GM21360 (cell line): ENCODE measurements at regions not wholly inside any gene's neighbourhood (a gene's known extent, or its start where the extent isn't known, plus 50 kb on each side); places are given as distances from the start of the nearest gene placed in this dataset.

ENCODE experiments used
- ATAC-seq: cut with Tn5 transposase; IDR thresholded peaks from one replicate; pipeline ENCODE4 v1.9.1; 2021; ENCODE audit warnings: mild to moderate bottlenecking, moderate library complexity; ENCODE audit not compliant: unreplicated experiment

DNA sequence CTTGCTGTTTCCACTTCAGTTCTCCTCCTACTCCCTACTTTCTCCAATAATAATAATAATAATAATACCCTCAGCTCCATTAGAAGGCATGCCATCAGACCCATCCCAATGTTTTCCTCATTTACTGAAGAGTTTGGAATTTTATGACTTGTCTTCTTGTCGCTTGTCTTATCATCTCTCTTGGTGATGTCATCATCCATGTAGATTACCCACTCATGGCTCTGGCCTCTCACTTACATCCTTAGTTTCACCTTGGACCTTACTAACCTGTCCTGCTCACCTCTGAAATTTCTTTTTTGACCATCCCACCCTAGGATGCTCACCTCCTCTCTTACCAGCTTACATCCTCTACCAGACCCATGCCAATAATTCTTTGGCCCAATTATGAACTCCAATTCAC is 329.3 kb downstream of the ACTL7B start:
- ATAC-seq, result no peak

DNA sequence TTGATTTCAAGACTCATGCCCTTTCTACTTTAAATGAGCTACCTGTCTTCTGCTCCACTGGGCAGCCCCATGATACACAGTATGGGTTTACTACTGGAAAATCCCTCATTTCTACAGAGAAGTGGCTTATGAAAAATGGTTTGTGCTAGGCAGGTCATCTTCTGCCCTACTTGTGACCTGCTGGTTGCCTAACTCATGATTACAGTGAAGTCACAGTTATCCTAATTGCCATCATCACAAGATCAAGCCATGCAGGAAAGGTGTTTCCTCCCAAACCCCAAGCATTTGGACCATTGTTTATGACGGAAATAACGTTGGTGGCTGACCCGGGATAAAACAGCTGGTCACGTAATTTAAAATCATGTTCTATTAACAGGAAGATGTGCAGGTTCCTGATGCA is 330.6 kb downstream of the ACTL7B start:
- no peak for ATAC-seq

DNA sequence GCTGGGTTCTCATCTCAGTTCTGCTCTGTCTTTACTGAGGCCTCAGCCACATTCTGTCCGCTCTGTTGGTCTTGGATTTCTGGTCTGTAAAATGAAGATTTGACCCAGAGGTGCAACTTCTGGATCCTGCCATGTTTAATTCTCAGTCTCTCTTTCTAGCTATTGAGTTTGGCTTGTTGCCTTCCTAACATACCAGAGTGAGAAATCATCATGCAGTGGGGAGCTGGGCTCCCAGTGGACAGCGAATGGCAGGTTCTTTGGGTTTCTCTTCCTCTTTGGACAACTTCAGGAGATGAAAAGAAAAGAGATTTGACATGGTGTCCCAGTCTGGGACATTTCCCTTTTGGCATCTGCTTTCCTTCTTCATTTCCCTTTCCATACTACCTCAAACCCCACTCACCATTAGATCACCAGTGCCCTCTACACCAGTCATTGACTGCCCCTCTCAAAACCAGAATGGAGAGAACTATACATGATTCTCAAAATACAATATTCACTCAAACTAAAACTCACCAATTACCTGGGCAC is 334.7 kb downstream of the ACTL7B start:
- no peak for ATAC-seq

DNA sequence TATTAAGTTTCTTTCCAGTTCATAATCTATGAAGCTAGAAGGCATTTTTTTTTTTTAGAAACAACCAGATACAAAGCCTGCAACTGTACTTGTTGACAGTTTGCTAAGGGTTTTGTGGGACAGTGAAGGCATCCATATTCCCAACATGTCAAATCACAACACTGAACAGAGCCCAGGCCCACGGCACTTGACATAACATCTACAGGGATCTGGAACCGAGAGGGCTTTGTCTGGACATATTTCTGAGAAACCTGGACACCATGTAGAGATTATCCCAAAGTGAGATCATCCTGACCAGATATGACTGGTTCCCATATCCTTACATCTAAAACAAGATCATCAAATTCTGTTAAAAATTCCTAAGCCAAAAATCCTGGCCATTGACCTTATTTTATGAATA is 336.3 kb downstream of the ACTL7B start:
- ATAC-seq, result no peak

DNA sequence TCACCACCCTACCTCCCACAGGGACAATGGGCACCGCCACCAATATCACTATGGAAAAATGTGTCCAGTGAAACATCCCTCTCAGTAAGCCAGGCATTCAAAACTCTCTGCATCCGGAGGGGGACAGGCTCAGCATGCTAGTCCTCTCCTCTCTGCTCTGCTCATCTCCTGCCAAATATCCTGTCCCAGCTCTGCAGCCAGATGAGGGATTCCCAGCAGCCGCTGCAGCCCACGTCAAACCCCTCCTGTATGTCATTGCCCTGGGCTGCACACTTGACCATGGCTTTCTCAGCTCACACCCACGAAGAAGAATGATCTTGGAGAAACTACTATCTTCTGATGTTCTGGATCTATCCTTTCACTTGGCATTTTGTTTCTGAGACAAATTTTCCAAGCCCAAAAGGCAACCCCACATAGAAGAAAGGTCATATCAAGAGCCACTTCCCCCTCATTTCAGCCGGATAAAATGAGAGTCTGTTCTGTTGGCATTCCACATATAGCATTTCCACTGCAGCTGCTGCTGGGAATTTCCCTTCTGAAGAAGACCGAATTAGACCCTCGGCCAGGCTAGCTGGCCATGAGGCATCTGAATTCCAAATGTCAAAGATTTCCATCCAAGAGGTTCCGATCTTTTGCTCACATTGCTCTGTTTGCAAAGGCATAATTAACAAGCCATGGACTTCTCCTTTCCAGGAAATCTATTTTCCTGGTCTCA is 338.0 kb downstream of the ACTL7B start:
- no peak for ATAC-seq

DNA sequence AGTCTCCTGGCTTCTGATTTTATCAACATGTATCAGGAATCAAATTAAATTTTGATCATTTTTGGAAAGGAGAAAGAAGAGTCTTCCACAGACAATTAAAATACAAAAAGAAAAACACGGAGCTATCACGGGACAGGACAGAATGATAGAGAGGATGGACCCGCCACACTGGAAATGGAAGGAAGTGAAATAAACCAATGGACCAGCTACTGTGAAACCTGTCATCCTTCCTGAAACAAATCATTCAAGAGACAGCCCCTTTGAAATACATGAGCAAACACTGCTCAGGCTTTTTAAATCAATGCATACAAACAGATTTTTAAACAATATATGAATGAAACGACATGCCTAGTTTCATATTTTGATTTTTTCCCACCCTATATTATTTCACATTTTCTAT is 339.4 kb downstream of the ACTL7B start:
- no peak for ATAC-seq

DNA sequence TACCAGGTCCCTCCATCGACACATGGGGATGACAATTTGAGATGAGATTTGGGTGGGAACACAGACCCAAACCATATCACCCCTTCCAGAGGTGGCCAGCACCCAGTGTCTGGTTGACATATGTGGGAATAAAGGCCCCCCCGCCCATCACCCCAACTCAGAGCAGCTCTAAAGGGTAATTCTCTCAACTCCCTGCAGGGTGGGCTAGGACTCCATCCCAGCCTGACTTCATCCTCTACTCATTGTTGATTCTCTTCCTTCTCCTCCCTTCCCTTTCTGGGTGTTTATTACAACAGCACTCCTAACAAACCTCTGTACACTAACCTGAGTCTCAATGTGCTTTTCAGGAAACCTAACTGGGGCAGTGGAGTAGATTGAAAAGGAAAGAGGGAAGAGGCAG is 339.9 kb downstream of the ACTL7B start:
- no peak for ATAC-seq

DNA sequence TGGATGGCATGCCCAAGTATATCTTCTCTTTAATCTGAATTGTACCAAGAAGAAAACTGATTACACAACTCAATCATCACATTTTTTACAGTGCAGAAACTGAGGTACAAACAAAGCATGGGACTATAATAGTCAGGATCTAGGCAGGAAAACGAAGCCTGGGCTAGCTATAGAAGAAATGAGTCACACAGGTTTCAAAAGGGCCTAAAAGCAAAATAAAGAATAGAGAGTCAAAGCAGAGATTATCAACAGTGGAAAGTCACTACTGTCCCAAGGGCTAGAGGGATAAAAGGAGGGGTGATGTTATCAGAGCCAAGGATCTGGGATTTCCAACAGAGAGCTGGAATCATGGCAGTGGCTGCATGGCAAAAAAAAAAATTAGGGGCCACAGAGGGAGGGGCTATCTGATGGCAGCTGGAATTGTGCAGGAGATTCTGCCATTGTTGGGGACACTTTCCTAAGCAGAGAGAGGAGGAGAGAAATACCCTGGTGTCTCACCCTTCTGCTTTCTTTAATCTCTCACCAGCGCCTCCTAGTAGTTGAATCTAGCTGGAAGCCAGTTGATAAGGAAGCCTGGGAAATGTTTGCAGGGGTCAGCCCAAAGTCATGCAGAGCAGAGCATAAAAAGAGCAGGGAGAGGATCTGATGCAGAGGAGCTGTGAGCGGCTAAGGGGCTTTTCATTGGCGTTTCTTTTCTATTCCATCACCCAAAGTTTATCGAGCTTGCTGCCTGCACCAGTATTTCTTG is 343.2 kb downstream of the ACTL7B start:
- ATAC-seq, result no peak

DNA sequence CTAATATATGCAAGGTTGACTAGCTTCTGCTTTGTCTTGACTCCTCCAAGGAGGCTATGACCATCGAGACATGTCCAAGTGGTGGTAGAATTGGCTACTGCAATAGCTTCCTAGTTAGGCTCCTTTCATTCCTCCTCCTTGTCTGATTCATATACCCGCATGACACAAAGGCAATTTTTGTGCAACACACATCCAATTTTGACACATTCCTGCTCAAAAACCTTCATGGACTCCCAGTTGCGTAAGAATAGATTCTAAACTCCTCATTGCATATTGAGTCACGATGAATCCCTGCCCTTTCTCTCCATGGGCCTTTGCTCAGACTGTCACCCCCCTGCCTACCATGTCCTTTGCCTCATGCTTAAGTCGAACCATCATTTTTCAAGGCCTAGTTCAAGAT is 344.5 kb downstream of the ACTL7B start:
- no peak for ATAC-seq

DNA sequence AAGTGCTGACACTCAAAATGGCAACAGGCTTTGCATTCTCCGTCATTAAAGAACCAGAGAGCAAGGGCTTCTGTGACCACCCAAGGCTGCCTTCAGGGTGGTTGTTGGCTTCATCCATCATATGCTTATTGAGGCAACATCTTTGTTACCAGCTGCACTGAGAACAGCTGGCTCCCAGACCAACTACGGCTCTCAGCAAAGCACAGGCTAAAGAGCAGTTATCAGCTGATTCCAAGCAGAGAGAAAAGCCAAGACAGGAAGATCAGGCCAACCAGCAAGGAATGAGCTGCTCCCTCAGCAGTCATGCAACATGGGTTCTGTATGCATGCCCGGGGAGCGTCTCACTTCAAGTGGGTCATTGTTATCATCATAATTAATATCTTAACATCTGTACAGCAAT is 358.9 kb downstream of the ACTL7B start:
- no peak for ATAC-seq

DNA sequence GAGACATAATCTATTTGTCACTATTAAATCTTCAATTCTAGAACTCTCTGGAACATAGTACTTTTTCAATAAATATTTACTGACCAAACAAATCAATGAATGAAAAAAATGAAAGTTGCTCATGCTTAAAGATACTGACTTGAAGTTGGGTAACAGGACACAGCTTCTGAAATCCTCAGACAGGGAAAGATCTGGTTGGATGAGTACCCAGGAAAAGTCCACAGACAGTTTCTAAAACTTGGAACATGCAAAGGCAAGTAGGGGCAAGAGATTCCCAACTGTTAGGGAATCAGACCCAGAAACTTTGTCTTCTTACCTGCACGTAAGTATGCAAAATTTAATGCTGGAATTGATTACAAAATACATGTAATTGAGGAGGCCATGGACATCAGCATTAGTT is 366.2 kb downstream of the ACTL7B start:
- no peak for ATAC-seq

DNA sequence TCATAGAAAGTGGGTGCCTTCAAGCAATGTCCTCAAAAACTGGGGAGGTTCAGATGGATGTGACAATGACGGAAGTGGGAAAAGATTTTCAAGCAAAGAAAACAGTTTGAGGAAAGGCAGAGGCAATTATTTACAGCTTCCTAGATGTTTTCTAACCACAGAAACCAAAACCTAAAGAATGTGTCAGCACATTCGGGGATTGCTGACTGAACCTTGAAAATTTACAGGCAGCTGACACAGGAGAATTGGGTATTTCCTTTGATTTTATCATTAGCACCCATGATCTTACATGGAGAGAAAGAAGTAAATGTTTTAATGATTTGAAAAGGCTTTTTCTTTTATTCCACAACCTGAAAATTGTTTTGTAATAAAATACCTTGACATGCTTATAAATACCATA is 369.0 kb downstream of the ACTL7B start:
- no peak for ATAC-seq

DNA sequence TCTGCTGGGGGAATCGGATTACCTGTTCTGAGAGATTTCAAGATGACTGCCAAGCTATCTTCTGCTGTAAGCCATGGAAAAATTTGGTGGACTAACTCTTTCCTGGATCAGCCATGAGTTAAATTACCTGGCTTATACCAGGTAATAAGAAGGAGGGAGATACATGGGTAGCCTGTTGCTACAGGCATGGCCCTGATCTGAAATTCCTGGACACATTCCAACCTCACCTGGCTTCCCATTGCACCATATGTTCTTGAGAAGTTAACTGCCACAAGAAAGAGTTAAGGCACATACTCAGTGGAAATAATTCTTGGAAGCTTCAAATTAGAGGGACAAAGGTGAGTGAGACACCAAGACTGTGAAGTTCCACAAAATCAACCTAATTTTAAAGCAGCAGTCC is 371.3 kb downstream of the ACTL7B start:
- no peak for ATAC-seq

DNA sequence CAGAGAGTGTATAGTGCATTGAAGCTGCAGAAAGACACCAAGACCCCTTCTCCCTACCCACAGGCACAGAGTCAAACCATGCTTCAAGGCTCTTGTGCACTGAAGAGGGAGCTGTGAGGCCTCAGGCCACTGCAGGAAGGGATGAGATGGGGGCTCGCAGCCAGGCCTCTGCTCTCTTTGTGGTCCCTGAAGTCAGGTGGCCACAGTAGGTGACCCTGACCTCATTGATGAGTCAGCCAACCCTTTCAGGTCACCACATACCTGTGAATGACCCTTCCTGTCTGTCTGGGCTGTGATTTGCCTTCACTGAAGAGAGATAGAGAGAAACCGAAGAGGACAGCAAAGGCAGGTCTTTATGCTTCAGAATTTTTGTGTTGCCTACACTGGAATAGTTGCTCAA is 372.1 kb downstream of the ACTL7B start:
- ATAC-seq, result no peak

DNA sequence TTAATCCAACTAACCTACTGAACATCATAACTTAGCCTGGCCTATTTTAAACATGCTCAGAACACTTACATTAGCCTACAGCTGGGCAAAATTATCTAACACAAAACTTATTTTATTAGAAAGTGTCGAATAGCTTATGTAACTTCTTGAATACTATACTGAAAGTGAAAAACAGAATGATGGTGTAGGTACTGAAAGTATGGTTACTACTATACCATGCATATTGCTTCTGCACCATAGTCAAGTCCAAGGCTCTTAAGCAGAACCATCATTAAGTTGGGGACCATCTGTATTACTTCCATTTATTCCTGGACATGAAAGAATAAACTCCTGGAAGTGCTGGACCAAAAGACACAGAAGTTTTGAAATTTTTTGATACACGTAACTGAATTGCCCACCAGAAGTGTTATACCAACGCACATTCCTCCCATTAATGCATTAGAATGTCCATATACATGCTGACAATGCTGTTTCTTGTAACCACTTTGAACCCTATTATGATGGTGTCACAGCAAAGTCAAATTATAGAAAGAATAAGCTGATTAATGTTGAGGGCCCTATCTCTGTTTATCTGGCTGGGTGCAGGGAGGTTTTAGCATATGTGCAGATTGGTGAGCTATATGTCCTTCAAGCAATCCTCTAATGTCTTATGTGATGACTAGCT is 375.7 kb downstream of the ACTL7B start:
- ATAC-seq, result no peak

DNA sequence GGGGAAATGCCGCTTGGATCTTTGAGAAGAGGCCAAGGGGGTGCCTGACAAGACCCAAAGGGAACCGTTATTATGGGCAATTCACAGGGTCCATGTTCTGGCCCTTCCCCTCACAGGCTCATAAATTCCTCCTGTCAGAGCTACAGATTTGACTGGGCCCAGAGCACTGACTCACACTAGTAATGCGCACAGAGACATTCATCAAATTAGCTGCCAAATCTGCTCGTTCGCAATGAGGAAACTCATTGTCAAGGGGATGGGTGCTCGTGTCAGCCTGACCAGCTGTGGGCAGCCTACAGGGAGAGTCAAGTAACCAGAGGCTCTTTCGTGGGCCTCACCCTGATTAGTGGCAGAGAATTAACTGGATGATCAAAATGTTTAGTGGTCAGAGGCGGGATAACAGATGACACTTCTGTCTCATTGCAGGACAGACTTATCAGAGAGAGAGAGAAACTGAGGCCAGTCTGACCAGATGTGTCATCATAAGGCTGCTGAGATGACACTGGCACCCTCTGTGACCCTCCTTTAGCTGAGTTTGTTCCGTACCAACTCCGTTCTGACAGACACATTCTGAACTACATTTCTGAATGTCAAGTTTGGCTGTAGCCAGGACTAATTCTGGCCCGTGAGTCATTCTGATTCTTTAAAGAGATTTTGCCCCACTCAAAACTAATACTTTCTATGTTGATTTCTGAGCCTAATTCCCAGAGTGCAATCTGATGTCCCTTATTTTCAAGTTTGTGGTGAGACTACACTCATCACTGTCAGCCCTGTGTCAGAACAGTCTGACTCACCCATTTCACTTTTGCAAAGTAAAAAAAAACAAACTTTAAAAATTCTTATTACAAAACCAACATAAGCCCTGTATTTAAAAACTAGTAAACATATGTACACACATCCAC is 377.1 kb downstream of the ACTL7B start:
- peak; percentile 62 for ATAC-seq

DNA sequence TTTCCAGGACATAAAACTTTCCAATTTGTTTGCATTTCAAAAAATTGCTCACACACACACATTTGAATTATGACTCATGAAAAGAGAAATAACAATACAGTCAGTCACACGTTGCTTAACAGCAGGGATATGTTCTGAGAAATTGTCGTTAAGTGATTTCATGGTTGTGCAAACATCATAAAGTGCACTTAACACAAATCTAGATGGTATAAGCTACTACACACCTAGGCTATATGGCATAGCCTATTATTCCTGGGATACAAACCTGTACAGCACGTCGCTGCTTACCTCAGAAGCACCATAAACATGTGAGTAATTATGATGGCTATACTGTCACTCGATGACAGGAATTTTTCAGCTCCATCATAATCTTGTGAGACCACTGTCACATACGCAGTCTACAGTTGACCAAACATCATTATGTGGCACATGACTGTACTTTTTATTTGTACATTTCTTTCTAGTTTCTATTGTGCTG is 378.2 kb downstream of the ACTL7B start:
- ATAC-seq, result no peak

DNA sequence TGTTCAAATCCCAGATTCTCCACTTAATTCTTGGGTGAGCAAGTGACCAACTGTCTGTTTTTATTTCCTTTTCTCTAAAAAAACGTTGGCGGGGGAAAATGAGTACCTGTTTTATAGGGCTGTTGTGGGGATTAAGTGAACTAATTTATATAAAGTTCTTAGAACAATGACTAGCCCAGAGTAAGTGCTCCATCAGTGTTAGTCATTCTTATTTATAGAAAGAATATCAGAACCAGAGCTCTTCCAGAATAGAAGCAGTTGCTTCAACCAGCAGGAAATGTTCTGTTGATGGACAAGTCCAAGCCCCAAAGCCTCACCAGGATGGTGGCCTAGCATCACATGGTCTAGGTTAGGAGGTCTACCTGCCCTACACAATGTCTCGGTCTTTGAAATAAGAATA is 379.2 kb downstream of the ACTL7B start:
- no peak for ATAC-seq

DNA sequence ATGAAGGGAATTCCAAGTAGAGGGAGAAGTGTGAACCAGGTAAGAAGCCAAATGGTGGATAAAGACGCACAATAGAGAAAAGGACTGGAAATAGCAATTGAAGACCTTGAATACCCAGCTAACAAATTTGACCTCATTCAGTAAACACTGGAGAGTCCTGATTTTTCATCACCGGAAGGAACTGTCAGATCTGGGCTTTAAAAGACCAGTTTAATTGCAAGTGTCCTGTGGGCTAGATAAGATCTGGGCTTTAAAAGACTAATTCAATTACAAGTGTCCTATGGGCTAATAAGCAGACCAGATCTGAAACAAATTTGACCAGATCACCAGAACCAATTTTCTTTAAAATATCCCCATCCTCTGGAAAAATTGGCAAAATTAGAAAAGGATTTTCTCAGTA is 380.0 kb downstream of the ACTL7B start:
- ATAC-seq, result no peak

DNA sequence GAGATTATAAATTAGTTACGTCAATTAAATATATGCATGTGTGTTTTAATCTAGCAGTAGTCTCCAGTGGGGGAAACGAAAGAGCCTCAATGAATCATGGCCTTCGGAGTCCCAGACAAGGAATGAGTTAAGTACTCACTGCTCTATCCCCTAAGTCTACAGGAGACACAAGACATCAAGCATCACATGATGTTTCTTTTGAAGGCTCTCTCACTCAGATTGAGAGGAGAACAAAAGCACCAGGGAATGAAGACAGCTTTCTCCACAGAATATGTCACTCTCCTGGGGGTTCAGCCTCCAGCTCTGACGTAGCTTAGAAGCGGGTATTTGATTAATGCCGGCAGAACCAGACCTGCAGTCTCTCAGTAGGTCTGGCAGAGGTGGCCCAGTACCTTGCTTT is 381.4 kb downstream of the ACTL7B start:
- no peak for ATAC-seq
